Fibroblast of lung (primary cell): ENCODE measurements at regions not wholly inside any gene's neighbourhood (a gene's known extent, or its start where the extent isn't known, plus 50 kb on each side); places are given as distances from the start of the nearest gene placed in this dataset.
"Not testable (repeated sequence)": the region's sequence is repeated elsewhere in the genome, so short reads cannot be mapped to it uniquely, and the experiment has no call there.

Source experiments
- DNase-seq, 2 donors: peaks; one replicate each; pipeline versions ENCODE4 v3.0.0 to v3.0.0-alpha.2; 2010; ENCODE audit warnings: low read depth in 2 of 2
- H2AFZ ChIP-seq: 2 replicates; pipeline ENCODE4 v1.5.1; 2012; ENCODE audit warnings: low read length, control low read depth, inconsistent platforms
- H3K27ac ChIP-seq: 2 replicates; pipeline ENCODE4 v1.5.1; 2011; ENCODE audit warnings: low read length, control low read depth; ENCODE audit not compliant: insufficient read depth
- H3K27me3 ChIP-seq: 2 replicates; pipeline ENCODE4 v1.5.1; 2011; ENCODE audit warnings: mild to moderate bottlenecking, low read length; ENCODE audit not compliant: control insufficient read depth, insufficient read depth
- H3K36me3 ChIP-seq: 2 replicates; pipeline ENCODE4 v1.5.1; 2011; ENCODE audit warnings: low read length; ENCODE audit not compliant: control insufficient read depth, insufficient read depth
- H3K4me1 ChIP-seq: 2 replicates; pipeline ENCODE4 v1.5.1; 2011; ENCODE audit warnings: low read length; ENCODE audit not compliant: control insufficient read depth, insufficient read depth; ENCODE audit errors: extremely low read depth
- H3K4me2 ChIP-seq: 2 replicates; pipeline ENCODE4 v1.5.1; 2011; ENCODE audit warnings: low read length, control low read depth; ENCODE audit not compliant: insufficient read depth; ENCODE audit errors: extremely low read depth
- H3K4me3 ChIP-seq, 4 experiments: fragments of 200-600 bp in 1 of 4; sonication (generic) in 1 of 4; replicated peaks in 1 of 4; 2 replicates each; pipeline ENCODE4 v1.5.1; 2011 to 2016; ENCODE audit warnings: low read length in 4 of 4, low read depth in 3 of 4, mild to moderate bottlenecking in 3 of 4, control low read depth in 2 of 4, inconsistent platforms in 1 of 4, mixed read lengths in 1 of 4; ENCODE audit not compliant: insufficient read depth in 1 of 4; ENCODE audit errors: control extremely low read depth in 1 of 4
- H3K79me2 ChIP-seq: 2 replicates; pipeline ENCODE4 v1.5.1; 2012; ENCODE audit warnings: mild to moderate bottlenecking, low read length, inconsistent platforms; ENCODE audit not compliant: control insufficient read depth, insufficient read depth
- H3K9ac ChIP-seq: 2 replicates; pipeline ENCODE4 v1.5.1; 2011; ENCODE audit warnings: mild to moderate bottlenecking, low read length, control low read depth; ENCODE audit not compliant: insufficient read depth
- H3K9me3 ChIP-seq: 2 replicates; pipeline ENCODE4 v1.5.1; 2012; ENCODE audit warnings: low read depth, low read length; ENCODE audit not compliant: control insufficient read depth, insufficient read depth
- H4K20me1 ChIP-seq: 2 replicates; pipeline ENCODE4 v1.5.1; 2011; ENCODE audit warnings: low read length; ENCODE audit not compliant: control insufficient read depth, insufficient read depth; ENCODE audit errors: extremely low read depth
- EZH2 ChIP-seq: IDR thresholded peaks from 2 replicates; pipeline ENCODE4 v1.5.1; 2012; ENCODE audit warnings: low read length, control low read depth, mild to moderate bottlenecking; ENCODE audit errors: missing control alignments
- TF ChIP-seq, protein P1 (sequence below), 2 donors: IDR thresholded peaks in 1 of 2; conservative IDR thresholded peaks in 1 of 2; 1 replicate in 1 of 2; 2 replicates in 1 of 2; pipeline ENCODE4 v1.5.1; 2011 to 2012; ENCODE audit warnings: low read length in 2 of 2, control low read depth in 1 of 2, inconsistent platforms in 1 of 2, low read depth in 1 of 2, mild to moderate bottlenecking in 1 of 2

DNA sequence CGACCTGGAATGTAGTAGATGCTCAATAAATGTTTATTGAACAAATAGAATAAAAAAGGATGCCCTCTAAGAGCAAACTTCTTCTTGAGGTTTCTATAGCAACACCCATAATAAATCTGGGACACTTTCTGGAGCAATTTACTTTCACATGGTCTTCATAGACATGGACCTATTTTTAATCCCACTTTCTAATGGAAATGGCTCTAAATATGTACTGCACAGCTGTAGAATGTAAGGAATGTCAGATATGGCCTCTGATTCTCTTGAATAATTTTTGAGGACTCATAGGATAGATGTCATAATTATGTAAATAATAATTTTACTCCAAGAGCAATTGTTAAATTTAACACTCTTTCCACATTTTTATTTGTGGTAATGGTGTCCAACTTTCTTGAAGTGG lies 133.5 kb upstream of the DAAM1 start:
- Histone ChIP-seq H3K79me2 (no peaks in the 10 kb centered on the region), H2AFZ (no peak overlapping the region)
- DNase-seq: peak in 1 of 2 donors; percentile 2

DNA sequence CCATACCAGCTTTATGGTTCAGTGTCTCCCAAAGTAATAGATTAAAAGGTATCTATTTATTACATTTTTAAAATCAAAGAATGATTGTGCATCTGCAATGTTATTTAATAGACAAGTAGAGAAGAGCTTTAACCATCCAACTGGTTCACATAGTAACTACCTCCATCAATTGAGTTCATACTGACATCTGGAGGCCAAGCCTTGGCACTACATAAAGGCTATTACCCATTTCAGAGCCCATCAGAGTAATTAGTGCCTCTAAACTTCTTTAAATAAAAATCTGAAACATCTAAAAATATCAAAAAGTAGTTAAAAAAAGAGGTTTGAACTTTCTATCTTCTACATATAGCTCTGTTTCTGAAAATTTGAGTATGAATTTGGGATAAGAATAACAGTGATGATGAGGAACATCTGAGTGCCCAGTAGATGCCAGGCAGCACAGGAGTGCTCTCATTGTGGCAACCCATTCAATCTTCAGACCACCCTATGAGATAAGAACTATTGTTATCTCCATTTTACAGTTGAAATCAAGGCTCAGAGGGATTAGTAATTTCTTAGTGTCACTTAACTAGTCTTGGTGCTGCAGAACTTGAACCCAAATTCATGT lies 132.9 kb upstream of the DAAM1 start:
- H3K27ac ChIP-seq: no peak overlapping the region
- H3K9ac ChIP-seq: no peak overlapping the region
- H3K79me2 ChIP-seq: no peaks in the 10 kb centered on the region
- H3K4me3 ChIP-seq: no peak overlapping the region
- H4K20me1 ChIP-seq: no peaks in the 10 kb centered on the region
- H3K36me3 ChIP-seq: no peaks in the 10 kb centered on the region
- H3K4me2 ChIP-seq: no peak overlapping the region
- TF ChIP-seq, protein P1, sequence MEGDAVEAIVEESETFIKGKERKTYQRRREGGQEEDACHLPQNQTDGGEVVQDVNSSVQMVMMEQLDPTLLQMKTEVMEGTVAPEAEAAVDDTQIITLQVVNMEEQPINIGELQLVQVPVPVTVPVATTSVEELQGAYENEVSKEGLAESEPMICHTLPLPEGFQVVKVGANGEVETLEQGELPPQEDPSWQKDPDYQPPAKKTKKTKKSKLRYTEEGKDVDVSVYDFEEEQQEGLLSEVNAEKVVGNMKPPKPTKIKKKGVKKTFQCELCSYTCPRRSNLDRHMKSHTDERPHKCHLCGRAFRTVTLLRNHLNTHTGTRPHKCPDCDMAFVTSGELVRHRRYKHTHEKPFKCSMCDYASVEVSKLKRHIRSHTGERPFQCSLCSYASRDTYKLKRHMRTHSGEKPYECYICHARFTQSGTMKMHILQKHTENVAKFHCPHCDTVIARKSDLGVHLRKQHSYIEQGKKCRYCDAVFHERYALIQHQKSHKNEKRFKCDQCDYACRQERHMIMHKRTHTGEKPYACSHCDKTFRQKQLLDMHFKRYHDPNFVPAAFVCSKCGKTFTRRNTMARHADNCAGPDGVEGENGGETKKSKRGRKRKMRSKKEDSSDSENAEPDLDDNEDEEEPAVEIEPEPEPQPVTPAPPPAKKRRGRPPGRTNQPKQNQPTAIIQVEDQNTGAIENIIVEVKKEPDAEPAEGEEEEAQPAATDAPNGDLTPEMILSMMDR (conservative IDR thresholded peaks at IDR 0.05 in 1 of 2, IDR thresholded peaks at IDR 0.05 in 1 of 2; ENCODE audit: low read depth in 1 of 2, low read length in 2 of 2): peak; percentile 85 to 86
- TF ChIP-seq EZH2: no peak
- DNase-seq: peak; percentile 39 to 77
- no peaks in the 10 kb centered on the region for H3K27me3 ChIP-seq
- H2AFZ ChIP-seq: no peak overlapping the region
- no peaks in the 10 kb centered on the region for H3K4me1 ChIP-seq
- no peaks in the 10 kb centered on the region for H3K9me3 ChIP-seq

More for the DNA sequence above, 133.5 kb upstream of the DAAM1 start:
- Histone ChIP-seq H3K27ac (no peak overlapping the region), H3K4me3 (no peak overlapping the region), H3K9me3 (no peaks in the 10 kb centered on the region), H3K9ac (no peak overlapping the region), H3K4me1 (no peaks in the 10 kb centered on the region), H3K4me2 (no peak overlapping the region), H3K27me3 (no peaks in the 10 kb centered on the region), H4K20me1 (no peaks in the 10 kb centered on the region), H3K36me3 (no peaks in the 10 kb centered on the region)
- no peak for TF ChIP-seq EZH2
- TF ChIP-seq, protein P1 (conservative IDR thresholded peaks at IDR 0.05 in 1 of 2, IDR thresholded peaks at IDR 0.05 in 1 of 2; ENCODE audit: low read depth in 1 of 2, low read length in 2 of 2): no peak

DNA sequence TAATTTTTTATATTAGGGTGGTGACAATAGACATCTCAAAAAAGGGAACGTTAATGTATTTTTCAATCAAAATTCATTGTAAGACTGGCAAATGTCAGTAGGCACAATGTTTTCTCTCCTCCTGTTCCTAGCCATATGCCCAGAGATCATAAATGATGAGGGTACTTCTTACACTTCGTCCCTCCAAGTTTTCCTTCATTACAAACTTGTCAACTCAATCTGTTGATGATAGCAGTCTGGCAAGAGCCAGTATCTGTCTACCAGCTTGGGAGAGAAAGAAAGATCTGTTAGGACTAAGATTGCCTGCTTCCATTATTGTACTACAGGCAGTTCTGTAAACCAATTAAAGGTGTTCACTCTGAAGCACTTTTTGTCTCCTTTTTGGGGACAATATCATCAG lies 130.9 kb upstream of the DAAM1 start:
- H3K4me1 ChIP-seq: no peaks in the 10 kb centered on the region
- H2AFZ ChIP-seq: no peak overlapping the region
- H3K4me3 ChIP-seq: no peak overlapping the region
- no peak for DNase-seq
- no peaks in the 10 kb centered on the region for H3K9me3 ChIP-seq
- no peaks in the 10 kb centered on the region for H3K79me2 ChIP-seq
- H4K20me1 ChIP-seq: no peaks in the 10 kb centered on the region
- H3K27me3 ChIP-seq: no peaks in the 10 kb centered on the region
- no peak overlapping the region for H3K27ac ChIP-seq
- H3K9ac ChIP-seq: no peak overlapping the region
- H3K4me2 ChIP-seq: no peak overlapping the region
- no peak for TF ChIP-seq EZH2
- TF ChIP-seq, protein P1 (conservative IDR thresholded peaks at IDR 0.05 in 1 of 2, IDR thresholded peaks at IDR 0.05 in 1 of 2; ENCODE audit: low read depth in 1 of 2, low read length in 2 of 2): no peak
- H3K36me3 ChIP-seq: no peaks in the 10 kb centered on the region

DNA sequence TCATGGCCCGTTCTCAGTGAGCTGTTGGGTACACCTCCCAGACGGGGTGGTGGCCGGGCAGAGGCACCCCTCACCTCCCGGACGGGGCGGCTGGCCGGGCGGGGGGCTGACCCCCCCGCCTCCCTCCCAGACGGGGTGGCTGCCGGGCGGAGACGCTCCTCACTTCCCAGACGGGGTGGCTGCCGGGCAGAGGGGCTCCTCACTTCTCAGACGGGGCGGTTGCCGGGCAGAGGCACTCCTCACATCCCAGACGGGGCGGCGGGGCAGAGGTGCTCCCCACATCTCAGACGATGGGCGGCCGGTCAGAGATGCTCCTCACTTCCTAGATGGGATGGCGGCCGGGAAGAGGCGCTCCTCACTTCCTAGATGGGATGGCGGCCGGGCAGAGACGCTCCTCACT lies 129.7 kb upstream of the DAAM1 start:
- not testable (repeated sequence) for H3K79me2 ChIP-seq, H3K4me1 ChIP-seq, H3K4me3 ChIP-seq, H3K9ac ChIP-seq, H3K27ac ChIP-seq, H4K20me1 ChIP-seq, H3K4me2 ChIP-seq, H3K36me3 ChIP-seq, H3K27me3 ChIP-seq, DNase-seq, H3K9me3 ChIP-seq, H2AFZ ChIP-seq
